PFSK-1 (cell line): ENCODE measurements at regions not wholly inside any gene's neighbourhood (a gene's known extent, or its start where the extent isn't known, plus 50 kb on each side); places are given as distances from the start of the nearest gene placed in this dataset.

Source experiments
- FOXP2 ChIP-seq: optimal IDR thresholded peaks from 2 replicates; pipeline ENCODE3; 2011; ENCODE audit warnings: borderline replicate concordance, control low read depth, inconsistent platforms; ENCODE audit not compliant: insufficient read depth; ENCODE audit errors: extremely low read length, extremely low read depth
- POLR2AphosphoS5 ChIP-seq: IDR thresholded peaks from 2 replicates; pipeline ENCODE4 v1.6.1; 2012; ENCODE audit warnings: low read depth, mild to moderate bottlenecking, control low read depth, low read length, moderate library complexity
- REST ChIP-seq, 2 experiments: IDR thresholded peaks; 2 replicates each; pipeline versions ENCODE4 v1.6.1 to v1.8.0; 2011 to 2012; ENCODE audit warnings: low read depth in 2 of 2, low read length in 2 of 2, control low read depth in 1 of 2, inconsistent platforms in 1 of 2, mild to moderate bottlenecking in 1 of 2, moderate library complexity in 1 of 2; ENCODE audit not compliant: insufficient read depth in 1 of 2
- SIN3A ChIP-seq: IDR thresholded peaks from 2 replicates; pipeline ENCODE4 v1.6.1; 2012; ENCODE audit warnings: mild to moderate bottlenecking, low read length, moderate library complexity, borderline replicate concordance; ENCODE audit not compliant: insufficient read depth
- TAF1 ChIP-seq: IDR thresholded peaks from 2 replicates; pipeline ENCODE4 v1.6.1; 2012; ENCODE audit warnings: low read length, control low read depth, borderline replicate concordance; ENCODE audit not compliant: insufficient read depth

GRCh38 chr2:36146765-36147164 is 208.8 kb upstream of the CRIM1 start:
- TF ChIP-seq TAF1 (no peak), POLR2AphosphoS5 (no peak), SIN3A (no peak), REST (IDR thresholded peaks at IDR 0.05; ENCODE audit: insufficient read depth in 1 of 2, low read depth in 2 of 2, low read length in 2 of 2) (no peak), FOXP2 (no peak)

GRCh38 chr2:36140391-36140790 is 215.2 kb upstream of the CRIM1 start:
- no peak for TF ChIP-seq SIN3A
- no peak for TF ChIP-seq REST (IDR thresholded peaks at IDR 0.05; ENCODE audit: insufficient read depth in 1 of 2, low read depth in 2 of 2, low read length in 2 of 2)
- no peak for TF ChIP-seq FOXP2
- TF ChIP-seq POLR2AphosphoS5, result no peak
- no peak for TF ChIP-seq TAF1

- TF ChIP-seq SIN3A (no peak), TAF1 (no peak), FOXP2 (no peak), POLR2AphosphoS5 (no peak), REST (IDR thresholded peaks at IDR 0.05; ENCODE audit: insufficient read depth in 1 of 2, low read depth in 2 of 2, low read length in 2 of 2) (no peak)
Measured at GRCh38 chr2:36137612-36138011, 218.0 kb upstream of the CRIM1 start.

GRCh38 chr2:36134281-36134680 is 221.3 kb upstream of the CRIM1 start:
- TF ChIP-seq TAF1 (no peak), REST (IDR thresholded peaks at IDR 0.05; ENCODE audit: insufficient read depth in 1 of 2, low read depth in 2 of 2, low read length in 2 of 2) (no peak), FOXP2 (no peak), SIN3A (no peak), POLR2AphosphoS5 (no peak)

GRCh38 chr2:36128359-36128758 is 227.2 kb upstream of the CRIM1 start:
- TF ChIP-seq REST (IDR thresholded peaks at IDR 0.05; ENCODE audit: insufficient read depth in 1 of 2, low read depth in 2 of 2, low read length in 2 of 2) (no peak), POLR2AphosphoS5 (no peak), FOXP2 (no peak), SIN3A (no peak), TAF1 (no peak)
